Mesenteric fat pad (tissue), 1 donor: ENCODE measurements at regions not wholly inside any gene's neighbourhood (a gene's known extent, or its start where the extent isn't known, plus 50 kb on each side); places are given as distances from the start of the nearest gene placed in this dataset.
"Not testable (repeated sequence)": the region's sequence is repeated elsewhere in the genome, so short reads cannot be mapped to it uniquely, and the experiment has no call there.

Experiments
- DNase-seq: peaks from one replicate; pipeline ENCODE4 v3.0.0-alpha.2; 2020; ENCODE audit warnings: low spot score
- donor health status: DM: yes; HTN: yes; CAD: no.

- DNase-seq: no peak
Observed at GRCh38 chr5:5767286-5767928, 344.9 kb downstream of the ICE1 start.

- no peak for DNase-seq
Observed at GRCh38 chr5:5765066-5765850, 342.8 kb downstream of the ICE1 start.

GRCh38 chr5:5764246-5764645, 341.8 kb downstream of the ICE1 start:
- no peak for DNase-seq

- no peak for DNase-seq
Observed at GRCh38 chr5:5756762-5757161, 334.3 kb downstream of the ICE1 start.

- no peak for DNase-seq
Observed at GRCh38 chr5:5755888-5756287, 333.4 kb downstream of the ICE1 start.

- DNase-seq: no peak
Observed at GRCh38 chr5:5752844-5753243, 330.4 kb downstream of the ICE1 start.

GRCh38 chr5:5751987-5752386, 329.5 kb downstream of the ICE1 start:
- DNase-seq: no peak

GRCh38 chr5:5751498-5751897, 329.0 kb downstream of the ICE1 start:
- no peak for DNase-seq

- no peak for DNase-seq
Observed at GRCh38 chr5:5741418-5741817, 318.9 kb downstream of the ICE1 start.

- DNase-seq: no peak
Observed at GRCh38 chr5:5739490-5739945, 317.0 kb downstream of the ICE1 start.

- no peak for DNase-seq
Observed at GRCh38 chr5:5738797-5739489, 316.5 kb downstream of the ICE1 start.

GRCh38 chr5:5736007-5736406, 313.5 kb downstream of the ICE1 start:
- DNase-seq: no peak

- not testable (repeated sequence) for DNase-seq
Observed at GRCh38 chr5:5733058-5733457, 310.6 kb downstream of the ICE1 start.

GRCh38 chr5:5726401-5726800, 303.9 kb downstream of the ICE1 start:
- no peak for DNase-seq

- DNase-seq: no peak
Observed at GRCh38 chr5:5721881-5722280, 299.4 kb downstream of the ICE1 start.

- DNase-seq: no peak
Observed at GRCh38 chr5:5719292-5719691, 296.8 kb downstream of the ICE1 start.

GRCh38 chr5:5716665-5717064, 294.2 kb downstream of the ICE1 start:
- no peak for DNase-seq

- DNase-seq: no peak
Observed at GRCh38 chr5:5711592-5711991, 289.1 kb downstream of the ICE1 start.

- no peak for DNase-seq
Observed at GRCh38 chr5:5711112-5711511, 288.6 kb downstream of the ICE1 start.

- DNase-seq: no peak
Observed at GRCh38 chr5:5710471-5710870, 288.0 kb downstream of the ICE1 start.

GRCh38 chr5:5708367-5708919, 286.0 kb downstream of the ICE1 start:
- DNase-seq: no peak

- DNase-seq: no peak
Observed at GRCh38 chr5:5705010-5705409, 282.5 kb downstream of the ICE1 start.
